ENCODE measurements at regions not wholly inside any gene's neighbourhood (a gene's known extent, or its start where the extent isn't known, plus 50 kb on each side); places are given as distances from the start of the nearest gene placed in this dataset.

DNA sequence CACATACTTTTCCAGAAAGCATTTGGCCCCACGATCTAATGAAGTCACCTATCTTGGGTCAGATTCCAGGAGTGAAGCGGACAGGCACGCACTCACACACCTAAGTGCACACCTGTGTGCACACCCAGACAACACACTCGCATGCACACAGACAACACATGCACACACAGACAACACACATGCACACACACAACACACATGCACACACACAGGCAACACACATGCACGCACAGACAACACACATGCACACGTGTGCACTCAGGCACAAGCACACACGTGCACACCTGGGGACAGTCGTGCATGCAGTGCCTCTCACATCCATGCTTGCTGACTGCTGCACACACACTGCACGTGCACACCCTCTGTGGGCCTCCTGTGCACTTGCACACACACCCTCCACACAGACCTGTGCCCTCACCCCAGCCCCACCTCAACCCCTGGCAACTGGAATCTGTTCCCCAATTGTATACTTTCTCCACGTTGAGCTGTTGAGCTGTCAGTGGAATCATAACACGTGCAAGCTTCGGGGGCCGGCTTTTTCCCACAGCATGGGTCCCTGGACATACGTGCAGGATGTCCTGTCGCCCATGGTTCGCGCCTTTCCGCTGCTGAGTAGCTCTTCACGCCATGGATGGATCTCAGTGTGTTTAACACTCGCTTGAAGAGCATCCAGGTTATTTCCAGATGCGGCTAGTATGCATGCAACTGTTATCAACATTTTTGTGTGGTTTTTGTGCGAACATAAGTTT is 55.3 kb upstream of the CFAP46 start:
- Histone ChIP-seq H3K27me3 (ENCODE audit: control insufficient read depth in 2 of 2, insufficient read depth in 2 of 2, low read length in 2 of 2) (no peaks in the 10 kb centered on the region), H3K4me1 (ENCODE audit: control insufficient read depth in 2 of 2, insufficient read depth in 2 of 2, low read length in 2 of 2) (no peaks in the 10 kb centered on the region), H3K36me3 (ENCODE audit: control insufficient read depth in 2 of 3, insufficient read depth in 3 of 3, low read length in 3 of 3) (no peaks in the 10 kb centered on the region), H3K27ac (ENCODE audit: low read depth, low read length) (no peak overlapping the region), H3K4me3 (ENCODE audit: low read length) (no peak overlapping the region), H3K9me3 (ENCODE audit: control insufficient read depth in 2 of 3, low read length in 3 of 3) (no peaks in the 10 kb centered on the region)
- CTCF ChIA-PET, result no interaction called here
- no peak for DNase-seq
- POLR2A ChIA-PET, result no interaction called here
- ATAC-seq, result no peak
- no peak overlapping the region for H3K27ac Mint-ChIP-seq
- H3K4me3 Mint-ChIP-seq, result no peak overlapping the region
- no peaks in the 10 kb centered on the region for H3K36me3 Mint-ChIP-seq
- intact Hi-C loops (cut with micrococcal nuclease), result no loop called here
- no peaks in the 10 kb centered on the region for H3K9me3 Mint-ChIP-seq
- H3K27me3 Mint-ChIP-seq, result peaks cover 0 to 13% (median 4%) of the 10 kb centered on the region in 5 donors
- H3K4me1 Mint-ChIP-seq, result no peaks in the 10 kb centered on the region

DNA sequence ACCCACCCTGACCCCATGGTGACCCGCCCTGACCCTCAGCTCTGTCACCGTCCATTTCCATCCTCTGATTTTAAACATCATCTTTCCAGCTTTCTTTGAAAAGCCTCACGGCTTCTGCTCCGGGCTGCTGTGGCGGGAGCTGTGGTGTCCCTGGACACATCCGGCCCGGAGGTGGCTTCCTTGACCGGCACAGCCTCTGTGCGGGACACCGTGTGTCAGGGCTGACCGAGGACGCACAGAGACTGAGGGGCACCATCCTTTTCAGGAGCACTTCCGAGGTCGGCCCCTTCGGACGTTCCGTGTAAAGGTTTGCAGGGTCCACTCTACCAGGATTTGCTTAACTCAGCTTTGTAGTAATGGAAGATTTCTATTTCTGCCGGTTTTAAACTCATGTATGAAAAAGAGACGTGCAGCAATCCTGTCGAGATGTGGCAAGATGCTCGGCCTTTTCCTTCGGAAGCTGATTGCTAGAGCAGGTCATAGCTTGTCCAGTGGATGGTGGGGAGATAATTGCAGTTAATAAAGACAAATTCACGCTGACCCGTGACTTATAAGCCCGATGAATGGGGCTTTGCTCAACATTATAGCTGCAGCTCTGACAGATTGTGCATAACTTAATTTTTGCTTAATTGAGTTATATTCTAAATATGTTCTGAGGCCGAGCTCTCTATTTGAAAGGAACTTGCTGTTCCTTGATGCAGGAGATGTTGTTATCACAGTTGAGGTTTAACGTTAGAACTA is 54.4 kb upstream of the CFAP46 start:
- Histone ChIP-seq H3K27ac (ENCODE audit: low read depth, low read length) (no peak overlapping the region), H3K9me3 (ENCODE audit: control insufficient read depth in 2 of 3, low read length in 3 of 3) (no peaks in the 10 kb centered on the region), H3K36me3 (ENCODE audit: control insufficient read depth in 2 of 3, insufficient read depth in 3 of 3, low read length in 3 of 3) (no peaks in the 10 kb centered on the region), H3K27me3 (ENCODE audit: control insufficient read depth in 2 of 2, insufficient read depth in 2 of 2, low read length in 2 of 2) (no peaks in the 10 kb centered on the region), H3K4me3 (ENCODE audit: low read length) (no peak overlapping the region), H3K4me1 (ENCODE audit: control insufficient read depth in 2 of 2, insufficient read depth in 2 of 2, low read length in 2 of 2) (no peaks in the 10 kb centered on the region)
- DNase-seq (no peak), ATAC-seq (no peak)
- Mint-ChIP-seq H3K27me3 (peaks cover 0 to 13% (median 4%) of the 10 kb centered on the region in 5 donors), H3K36me3 (no peaks in the 10 kb centered on the region), H3K27ac (no peak overlapping the region), H3K4me3 (no peak overlapping the region), H3K4me1 (no peaks in the 10 kb centered on the region), H3K9me3 (no peaks in the 10 kb centered on the region)
- POLR2A ChIA-PET, result no interaction called here
- intact Hi-C loops (cut with micrococcal nuclease), result no loop called here
- CTCF ChIA-PET, result no interaction called here

DNA sequence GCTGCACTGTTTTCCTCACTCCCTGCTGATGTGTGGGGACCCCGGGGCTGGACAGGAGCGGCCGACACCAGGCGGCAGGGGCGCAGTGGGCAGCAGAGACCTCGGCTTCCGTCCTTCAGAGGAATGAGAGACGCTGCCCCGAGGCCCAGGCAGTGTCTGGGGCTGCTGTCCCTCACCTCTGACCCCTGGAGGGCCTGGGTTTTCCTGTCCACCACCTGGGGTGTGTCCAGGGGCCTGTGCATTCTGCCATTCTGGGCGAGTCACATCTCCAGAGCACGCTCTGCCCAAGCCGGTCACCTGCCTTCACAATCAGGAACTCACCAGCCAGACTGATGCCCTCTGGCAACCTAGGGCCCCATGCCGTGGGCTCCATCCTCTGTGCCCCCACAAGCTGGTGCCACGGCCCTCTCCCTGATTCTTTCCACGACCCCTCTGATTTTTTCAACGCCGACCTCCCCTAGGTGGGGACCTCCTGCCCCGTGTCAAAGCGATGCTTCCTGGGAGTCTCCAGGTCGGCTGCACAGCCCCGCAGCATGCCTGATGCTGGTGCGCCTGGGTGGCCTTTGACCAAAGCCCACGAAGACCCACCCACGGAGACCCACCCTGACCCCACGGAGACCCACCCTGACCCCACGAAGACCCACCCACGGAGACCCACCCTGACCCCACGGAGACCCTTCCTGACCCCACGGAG is 53.7 kb upstream of the CFAP46 start:
- H3K4me3 Mint-ChIP-seq, result no peak overlapping the region
- intact Hi-C loops (cut with micrococcal nuclease), result no loop called here

DNA sequence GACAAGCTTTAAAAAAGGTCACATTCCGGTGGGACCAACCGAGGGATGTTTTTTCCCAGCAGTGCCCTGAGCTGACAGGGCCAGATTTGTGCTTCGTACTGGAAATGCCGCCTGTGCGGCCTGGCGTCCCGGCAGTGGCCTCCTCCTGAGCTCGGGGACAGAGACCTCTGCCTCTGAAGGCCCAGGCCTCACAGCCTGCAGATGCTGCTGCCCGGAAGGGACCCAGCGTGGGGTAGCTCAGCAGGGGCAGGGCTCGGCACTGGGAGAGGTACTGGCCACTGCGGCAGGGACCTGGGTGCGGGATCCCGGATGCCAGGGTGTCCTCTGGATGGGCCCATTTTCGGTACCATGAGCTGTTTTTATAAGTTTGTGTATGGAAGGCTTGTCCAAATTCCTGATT is 52.4 kb upstream of the CFAP46 start:
- no peak for ATAC-seq
- ChIA-PET POLR2A (no interaction called here), CTCF (interaction anchor here (0.7 kb wide), 1 partner anchor 23 kb away, joined by 3 read pairs; no protein-coding TSS in a partner anchor)
- H3K4me3 ChIP-seq (ENCODE audit: low read length), result no peak overlapping the region
- Mint-ChIP-seq H3K9me3 (no peaks in the 10 kb centered on the region), H3K4me1 (no peaks in the 10 kb centered on the region), H3K27ac (no peak overlapping the region), H3K27me3 (peaks cover 0 to 9% (median 0%) of the 10 kb centered on the region in 5 donors), H3K4me3 (no peak overlapping the region), H3K36me3 (no peaks in the 10 kb centered on the region)
- H3K9me3 ChIP-seq (ENCODE audit: control insufficient read depth in 2 of 3, low read length in 3 of 3), result no peaks in the 10 kb centered on the region
- H3K27me3 ChIP-seq (ENCODE audit: control insufficient read depth in 2 of 2, insufficient read depth in 2 of 2, low read length in 2 of 2), result no peaks in the 10 kb centered on the region
- H3K4me1 ChIP-seq (ENCODE audit: control insufficient read depth in 2 of 2, insufficient read depth in 2 of 2, low read length in 2 of 2), result no peaks in the 10 kb centered on the region
- intact Hi-C loops (cut with micrococcal nuclease), result no loop called here
- no peaks in the 10 kb centered on the region for H3K36me3 ChIP-seq (ENCODE audit: control insufficient read depth in 2 of 3, insufficient read depth in 3 of 3, low read length in 3 of 3)
- no peak for DNase-seq
- H3K27ac ChIP-seq (ENCODE audit: low read depth, low read length), result no peak overlapping the region

More for the DNA sequence above, 53.7 kb upstream of the CFAP46 start:
- CTCF ChIA-PET, result no interaction called here
- no peak overlapping the region for H3K27ac Mint-ChIP-seq
- no peak for DNase-seq
- no peak for ATAC-seq
- H3K4me1 ChIP-seq (ENCODE audit: control insufficient read depth in 2 of 2, insufficient read depth in 2 of 2, low read length in 2 of 2), result no peaks in the 10 kb centered on the region
- H3K27me3 ChIP-seq (ENCODE audit: control insufficient read depth in 2 of 2, insufficient read depth in 2 of 2, low read length in 2 of 2), result no peaks in the 10 kb centered on the region
- H3K9me3 ChIP-seq (ENCODE audit: control insufficient read depth in 2 of 3, low read length in 3 of 3), result no peaks in the 10 kb centered on the region
- H3K27me3 Mint-ChIP-seq, result peaks cover 0 to 13% (median 0%) of the 10 kb centered on the region in 5 donors
- no peak overlapping the region for H3K4me3 ChIP-seq (ENCODE audit: low read length)
- no peaks in the 10 kb centered on the region for H3K9me3 Mint-ChIP-seq
- H3K36me3 Mint-ChIP-seq, result no peaks in the 10 kb centered on the region
- POLR2A ChIA-PET, result no interaction called here
- no peaks in the 10 kb centered on the region for H3K36me3 ChIP-seq (ENCODE audit: control insufficient read depth in 2 of 3, insufficient read depth in 3 of 3, low read length in 3 of 3)
- no peak overlapping the region for H3K27ac ChIP-seq (ENCODE audit: low read depth, low read length)
- no peaks in the 10 kb centered on the region for H3K4me1 Mint-ChIP-seq

DNA sequence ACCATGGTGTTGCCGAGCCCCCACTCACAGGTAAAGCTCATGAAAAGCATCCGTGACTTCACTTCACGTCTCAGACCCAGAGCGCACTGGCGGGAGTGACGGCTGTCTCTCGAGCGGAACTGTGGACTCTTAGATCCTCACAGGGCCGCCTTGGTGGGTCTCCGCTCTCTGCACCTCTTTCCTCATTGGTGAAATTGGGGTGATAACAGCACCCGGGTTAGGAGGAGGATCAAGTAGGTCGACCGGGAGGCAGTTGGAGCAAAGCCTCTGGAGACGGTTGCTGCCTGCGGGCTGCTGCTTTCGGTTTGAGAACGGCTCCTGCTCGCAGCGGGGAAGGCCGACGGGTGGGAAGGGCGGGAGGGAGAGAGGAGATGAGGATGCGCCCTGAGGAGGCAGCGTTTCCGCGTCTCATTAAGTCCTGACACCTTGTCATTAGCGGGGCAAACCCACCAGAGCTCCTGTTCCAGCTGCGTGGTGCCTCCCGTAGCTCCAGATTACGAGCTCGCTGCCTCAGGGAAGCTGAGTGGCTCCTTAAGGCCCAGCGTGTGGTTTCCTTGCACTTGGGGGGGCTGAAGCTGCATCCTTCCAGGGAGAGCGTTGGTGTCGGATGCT is 51.9 kb upstream of the CFAP46 start:
- Mint-ChIP-seq H3K27ac (no peak overlapping the region), H3K9me3 (no peaks in the 10 kb centered on the region), H3K4me3 (no peak overlapping the region), H3K36me3 (no peaks in the 10 kb centered on the region), H3K4me1 (no peaks in the 10 kb centered on the region), H3K27me3 (peaks cover 0 to 5% (median 0%) of the 10 kb centered on the region in 5 donors)
- intact Hi-C loops (cut with micrococcal nuclease), result no loop called here
- no peaks in the 10 kb centered on the region for H3K27me3 ChIP-seq (ENCODE audit: control insufficient read depth in 2 of 2, insufficient read depth in 2 of 2, low read length in 2 of 2)
- H3K9me3 ChIP-seq (ENCODE audit: control insufficient read depth in 2 of 3, low read length in 3 of 3), result no peaks in the 10 kb centered on the region
- no peaks in the 10 kb centered on the region for H3K4me1 ChIP-seq (ENCODE audit: control insufficient read depth in 2 of 2, insufficient read depth in 2 of 2, low read length in 2 of 2)
- H3K4me3 ChIP-seq (ENCODE audit: low read length), result no peak overlapping the region
- H3K27ac ChIP-seq (ENCODE audit: low read depth, low read length), result no peak overlapping the region
- ChIA-PET POLR2A (no interaction called here), CTCF (interaction anchor here (0.7 kb wide), 1 partner anchor 23 kb away, joined by 3 read pairs; no protein-coding TSS in a partner anchor)
- ATAC-seq (no peak), DNase-seq (no peak)
- no peaks in the 10 kb centered on the region for H3K36me3 ChIP-seq (ENCODE audit: control insufficient read depth in 2 of 3, insufficient read depth in 3 of 3, low read length in 3 of 3)

DNA sequence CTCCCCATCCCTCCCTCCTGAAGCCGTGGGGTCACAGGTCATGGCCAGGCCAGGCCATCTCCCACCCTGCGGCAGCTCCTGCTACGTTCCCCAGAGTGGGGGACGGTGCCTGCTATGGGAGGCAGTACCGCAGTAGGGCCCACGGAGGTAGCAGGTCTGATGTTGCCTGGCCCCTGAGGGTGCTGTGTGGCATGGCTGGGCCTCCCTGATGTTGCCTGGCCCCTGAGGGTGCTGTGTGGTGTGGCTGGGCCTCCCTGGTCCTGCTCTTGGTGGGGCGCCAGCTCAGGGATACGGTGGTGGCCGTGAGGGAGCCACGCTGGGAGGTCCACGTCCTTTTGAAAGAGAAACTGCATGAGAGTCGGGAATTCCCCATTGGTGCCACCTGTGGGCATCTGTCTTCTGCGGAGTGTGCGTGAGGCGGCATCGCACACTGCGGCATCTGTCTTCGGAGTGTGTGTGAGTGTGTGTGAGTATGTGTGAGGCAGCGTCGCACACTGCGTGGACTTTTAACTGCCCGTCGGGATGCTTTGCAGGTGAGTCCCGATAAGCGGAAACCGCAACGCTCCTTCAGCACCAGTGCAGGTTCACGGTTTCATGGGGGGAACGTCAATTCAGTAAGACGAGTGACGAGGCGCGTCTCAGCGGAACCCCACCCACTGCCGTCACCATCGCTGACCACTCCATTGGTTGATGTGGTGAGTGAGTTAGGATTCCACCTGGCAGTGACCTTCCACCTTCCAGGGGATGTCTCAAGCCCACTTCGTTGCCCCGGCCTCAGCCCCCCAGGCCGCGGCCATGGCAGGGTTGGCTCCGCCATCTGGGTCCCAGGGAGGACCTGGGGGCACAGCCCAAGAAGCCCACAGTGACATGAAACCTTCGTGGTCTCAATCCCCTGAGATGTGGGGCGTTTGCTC is 51.2 kb upstream of the CFAP46 start:
- Mint-ChIP-seq H3K36me3 (no peaks in the 10 kb centered on the region), H3K27me3 (peaks cover 0 to 5% (median 0%) of the 10 kb centered on the region in 5 donors), H3K27ac (no peak overlapping the region), H3K9me3 (no peaks in the 10 kb centered on the region), H3K4me3 (no peak overlapping the region), H3K4me1 (no peaks in the 10 kb centered on the region)
- H3K36me3 ChIP-seq (ENCODE audit: control insufficient read depth in 2 of 3, insufficient read depth in 3 of 3, low read length in 3 of 3), result no peaks in the 10 kb centered on the region
- no peak overlapping the region for H3K27ac ChIP-seq (ENCODE audit: low read depth, low read length)
- no peak overlapping the region for H3K4me3 ChIP-seq (ENCODE audit: low read length)
- H3K9me3 ChIP-seq (ENCODE audit: control insufficient read depth in 2 of 3, low read length in 3 of 3), result no peaks in the 10 kb centered on the region
- H3K27me3 ChIP-seq (ENCODE audit: control insufficient read depth in 2 of 2, insufficient read depth in 2 of 2, low read length in 2 of 2), result no peaks in the 10 kb centered on the region
- ChIA-PET POLR2A (no interaction called here), CTCF (interaction anchor here (0.7 kb wide), 1 partner anchor 22 kb away, joined by 3 read pairs; no protein-coding TSS in a partner anchor)
- intact Hi-C loops (cut with micrococcal nuclease), result no loop called here
- no peak for ATAC-seq
- DNase-seq, result no peak
- no peaks in the 10 kb centered on the region for H3K4me1 ChIP-seq (ENCODE audit: control insufficient read depth in 2 of 2, insufficient read depth in 2 of 2, low read length in 2 of 2)

Data from naive thymus-derived CD4-positive, alpha-beta T cell (primary cell).